ENCODE measurements at regions not wholly inside any gene's neighbourhood (a gene's known extent, or its start where the extent isn't known, plus 50 kb on each side); places are given as distances from the start of the nearest gene placed in this dataset.

DNA sequence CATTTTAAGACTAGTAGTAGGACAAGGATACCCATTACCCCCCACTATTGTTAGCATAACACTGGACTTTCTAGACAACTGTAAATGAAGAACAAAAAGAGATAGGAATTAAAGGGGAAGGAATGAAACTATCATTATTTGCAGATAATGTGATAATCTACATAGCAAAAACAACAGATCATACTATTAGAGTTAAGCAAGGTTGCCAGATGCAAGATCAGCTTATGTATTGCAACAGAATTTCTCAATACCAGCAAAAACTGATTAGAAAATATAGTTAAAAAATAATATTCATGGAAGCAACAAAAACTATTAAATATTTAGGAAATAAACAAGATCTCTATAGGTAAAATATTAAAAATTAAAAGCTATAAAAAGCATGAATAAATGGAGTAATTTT lies 194.4 kb upstream of the SPRED2 start:
- Histone ChIP-seq H3K36me3 (ENCODE audit: control insufficient read depth, insufficient read depth, low read length) (no peaks in the 10 kb centered on the region), H3K4me3 (ENCODE audit: low read depth, low read length) (no peak overlapping the region), H3K27me3 (ENCODE audit: control insufficient read depth, insufficient read depth, low read length) (no peaks in the 10 kb centered on the region)
- TF ChIP-seq, protein P1, sequence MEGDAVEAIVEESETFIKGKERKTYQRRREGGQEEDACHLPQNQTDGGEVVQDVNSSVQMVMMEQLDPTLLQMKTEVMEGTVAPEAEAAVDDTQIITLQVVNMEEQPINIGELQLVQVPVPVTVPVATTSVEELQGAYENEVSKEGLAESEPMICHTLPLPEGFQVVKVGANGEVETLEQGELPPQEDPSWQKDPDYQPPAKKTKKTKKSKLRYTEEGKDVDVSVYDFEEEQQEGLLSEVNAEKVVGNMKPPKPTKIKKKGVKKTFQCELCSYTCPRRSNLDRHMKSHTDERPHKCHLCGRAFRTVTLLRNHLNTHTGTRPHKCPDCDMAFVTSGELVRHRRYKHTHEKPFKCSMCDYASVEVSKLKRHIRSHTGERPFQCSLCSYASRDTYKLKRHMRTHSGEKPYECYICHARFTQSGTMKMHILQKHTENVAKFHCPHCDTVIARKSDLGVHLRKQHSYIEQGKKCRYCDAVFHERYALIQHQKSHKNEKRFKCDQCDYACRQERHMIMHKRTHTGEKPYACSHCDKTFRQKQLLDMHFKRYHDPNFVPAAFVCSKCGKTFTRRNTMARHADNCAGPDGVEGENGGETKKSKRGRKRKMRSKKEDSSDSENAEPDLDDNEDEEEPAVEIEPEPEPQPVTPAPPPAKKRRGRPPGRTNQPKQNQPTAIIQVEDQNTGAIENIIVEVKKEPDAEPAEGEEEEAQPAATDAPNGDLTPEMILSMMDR (IDR thresholded peaks at IDR 0.05; ENCODE audit: insufficient read depth, low read length, poor library complexity, severe bottlenecking) = no peak
- no peak for DNase-seq (ENCODE audit: low read depth)

DNA sequence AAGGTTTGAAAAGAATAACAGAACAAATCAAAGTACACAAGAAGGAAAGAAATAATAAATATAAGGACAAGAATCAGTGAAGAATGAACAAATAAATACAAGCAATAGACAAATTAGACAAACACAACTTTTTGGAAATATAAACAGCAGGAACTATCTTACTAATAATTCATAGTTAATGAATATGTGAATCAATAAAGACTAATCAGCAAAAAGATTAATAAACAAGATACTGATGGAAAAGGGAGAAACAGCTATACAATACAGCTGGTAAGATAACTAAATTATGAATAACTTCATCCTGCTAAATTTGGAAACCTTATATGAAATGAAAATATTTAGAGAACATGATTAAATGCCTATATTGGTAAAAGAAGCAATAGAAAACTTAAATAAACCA lies 193.6 kb upstream of the SPRED2 start:
- DNase-seq (ENCODE audit: low read depth) = no peak
- TF ChIP-seq, protein P1 (IDR thresholded peaks at IDR 0.05; ENCODE audit: insufficient read depth, low read length, poor library complexity, severe bottlenecking) = no peak
- Histone ChIP-seq H3K36me3 (ENCODE audit: control insufficient read depth, insufficient read depth, low read length) (no peaks in the 10 kb centered on the region), H3K4me3 (ENCODE audit: low read depth, low read length) (no peak overlapping the region), H3K27me3 (ENCODE audit: control insufficient read depth, insufficient read depth, low read length) (peaks cover 3% of the 10 kb centered on the region)

- TF ChIP-seq, protein P1 (IDR thresholded peaks at IDR 0.05; ENCODE audit: insufficient read depth, low read length, poor library complexity, severe bottlenecking) = no peak
- Histone ChIP-seq H3K36me3 (ENCODE audit: control insufficient read depth, insufficient read depth, low read length) (no peaks in the 10 kb centered on the region), H3K4me3 (ENCODE audit: low read depth, low read length) (no peak overlapping the region), H3K27me3 (ENCODE audit: control insufficient read depth, insufficient read depth, low read length) (peaks cover 3% of the 10 kb centered on the region)
- no peak for DNase-seq (ENCODE audit: low read depth)
Measured at GRCh38 chr2:65622951-65623535, 190.6 kb upstream of the SPRED2 start.

DNA sequence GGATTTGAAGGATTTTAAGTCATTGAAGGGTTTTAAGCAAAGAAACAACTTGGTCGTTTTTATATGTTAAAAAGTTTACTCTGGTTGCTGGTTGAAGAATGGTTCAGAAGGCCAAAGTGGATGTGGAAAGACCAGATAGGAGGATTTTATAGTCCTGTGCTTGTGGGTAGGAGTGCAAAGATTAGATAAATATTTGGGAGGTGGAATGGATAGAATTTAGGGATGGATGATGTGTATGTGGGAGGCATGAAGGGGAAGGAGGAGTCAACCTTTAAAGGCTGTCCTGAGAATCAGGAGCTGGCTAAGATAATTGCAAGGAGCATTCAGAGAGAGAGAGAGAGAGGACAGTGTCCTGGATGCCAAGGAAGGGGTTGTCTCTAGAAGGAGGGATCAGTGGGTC lies 190.1 kb upstream of the SPRED2 start:
- H3K4me3 ChIP-seq (ENCODE audit: low read depth, low read length) = no peak overlapping the region
- DNase-seq (ENCODE audit: low read depth) = no peak
- H3K36me3 ChIP-seq (ENCODE audit: control insufficient read depth, insufficient read depth, low read length) = no peaks in the 10 kb centered on the region
- peaks cover 3% of the 10 kb centered on the region for H3K27me3 ChIP-seq (ENCODE audit: control insufficient read depth, insufficient read depth, low read length)
- TF ChIP-seq, protein P1 (IDR thresholded peaks at IDR 0.05; ENCODE audit: insufficient read depth, low read length, poor library complexity, severe bottlenecking) = no peak

DNA sequence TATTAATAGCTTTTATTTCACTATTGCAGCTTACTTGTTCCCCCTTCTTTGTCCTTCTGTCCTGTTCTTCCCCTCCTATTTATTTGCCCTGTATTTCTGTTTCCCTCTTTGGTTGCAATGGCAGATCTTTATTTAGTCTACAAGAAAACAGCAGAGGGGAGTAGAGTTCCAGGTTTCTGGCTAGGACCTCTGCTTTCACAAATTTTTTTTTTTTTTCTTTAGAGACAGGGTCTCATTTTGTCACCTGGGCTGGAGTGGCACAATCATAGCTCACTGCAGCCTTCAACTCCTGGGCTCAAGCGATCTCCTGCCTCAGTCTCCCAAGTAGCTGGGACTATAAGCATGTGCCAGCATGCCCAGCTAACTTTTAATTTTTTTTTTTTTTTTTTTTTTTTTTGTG lies 188.1 kb upstream of the SPRED2 start:
- DNase-seq (ENCODE audit: low read depth) = no peak
- Histone ChIP-seq H3K27me3 (ENCODE audit: control insufficient read depth, insufficient read depth, low read length) (peaks cover 3% of the 10 kb centered on the region), H3K36me3 (ENCODE audit: control insufficient read depth, insufficient read depth, low read length) (no peaks in the 10 kb centered on the region), H3K4me3 (ENCODE audit: low read depth, low read length) (no peak overlapping the region)
- TF ChIP-seq, protein P1 (IDR thresholded peaks at IDR 0.05; ENCODE audit: insufficient read depth, low read length, poor library complexity, severe bottlenecking) = no peak

- Histone ChIP-seq H3K27me3 (ENCODE audit: control insufficient read depth, insufficient read depth, low read length) (peaks cover 3% of the 10 kb centered on the region), H3K4me3 (ENCODE audit: low read depth, low read length) (no peak overlapping the region), H3K36me3 (ENCODE audit: control insufficient read depth, insufficient read depth, low read length) (no peaks in the 10 kb centered on the region)
- TF ChIP-seq, protein P1 (IDR thresholded peaks at IDR 0.05; ENCODE audit: insufficient read depth, low read length, poor library complexity, severe bottlenecking) = no peak
- DNase-seq (ENCODE audit: low read depth) = no peak
Measured at GRCh38 chr2:65620026-65620425, 187.6 kb upstream of the SPRED2 start.

All from kidney epithelial cell (primary cell).